GM18511 (cell line): ENCODE measurements at regions not wholly inside any gene's neighbourhood (a gene's known extent, or its start where the extent isn't known, plus 50 kb on each side); places are given as distances from the start of the nearest gene placed in this dataset.
"Not testable (repeated sequence)": the region's sequence is repeated elsewhere in the genome, so short reads cannot be mapped to it uniquely, and the experiment has no call there.

ENCODE experiments used
- ATAC-seq: cut with Tn5 transposase; IDR thresholded peaks from one replicate; pipeline ENCODE4 v1.9.1; 2021; ENCODE audit warnings: mild to moderate bottlenecking, moderate library complexity; ENCODE audit not compliant: unreplicated experiment

DNA sequence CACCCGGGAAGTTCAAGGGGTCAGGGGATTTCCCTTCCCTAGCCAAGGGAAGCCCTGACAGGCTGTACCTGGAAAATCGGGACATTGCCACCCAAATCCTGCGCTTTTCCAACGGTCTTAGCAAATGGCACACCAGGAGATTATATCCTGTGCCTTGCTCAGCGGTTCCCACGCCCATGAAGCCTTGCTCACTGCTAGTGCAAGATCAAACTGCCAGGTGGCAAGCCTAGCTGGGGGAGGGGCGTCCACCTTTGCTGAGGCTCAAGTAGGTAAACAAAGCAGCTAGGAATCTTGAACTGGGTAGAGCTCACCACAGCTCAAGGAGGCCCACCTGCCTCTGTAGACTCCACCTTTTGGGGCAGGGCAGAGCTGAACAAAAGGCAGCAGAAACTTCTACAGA is 1794.5 kb downstream of the PCDH9 start:
- no peak for ATAC-seq

DNA sequence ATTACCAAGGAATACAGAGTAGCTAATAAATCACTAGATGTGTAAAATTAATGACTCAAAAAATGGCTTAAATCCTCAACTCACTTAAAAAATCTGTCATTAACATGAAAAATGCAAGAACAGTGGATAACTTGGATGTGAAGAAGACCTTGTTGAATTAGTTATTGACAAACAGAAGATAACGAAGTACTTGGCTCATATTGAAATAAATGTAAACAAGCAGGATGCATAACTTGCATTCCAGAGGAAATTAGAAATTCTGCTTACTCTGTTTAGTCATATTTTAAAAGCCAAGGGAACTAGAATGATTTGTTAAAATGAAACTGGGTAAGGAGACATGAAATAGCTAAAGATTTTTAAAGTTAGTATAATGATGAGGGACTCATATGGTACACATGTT is 1812.2 kb downstream of the PCDH9 start:
- ATAC-seq, result no peak

DNA sequence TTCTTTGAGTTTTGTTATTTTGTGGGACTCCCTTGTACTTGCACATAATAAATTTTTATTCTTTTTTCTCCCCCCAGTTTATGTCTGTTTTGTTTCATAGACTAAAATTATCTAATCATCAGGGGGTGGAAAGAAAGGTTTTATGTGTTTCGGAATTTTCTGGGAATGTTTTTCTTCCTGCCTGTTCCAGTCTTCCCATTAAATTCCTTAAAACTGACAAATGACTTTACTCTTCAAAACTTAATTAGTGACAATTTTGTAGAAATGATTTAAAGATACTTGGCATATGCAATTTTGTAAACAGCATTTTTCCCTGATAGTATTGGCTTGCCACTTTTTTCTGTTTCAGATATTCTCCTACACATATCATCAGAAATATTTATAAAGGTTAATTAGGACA is 1813.4 kb downstream of the PCDH9 start:
- ATAC-seq, result no peak

DNA sequence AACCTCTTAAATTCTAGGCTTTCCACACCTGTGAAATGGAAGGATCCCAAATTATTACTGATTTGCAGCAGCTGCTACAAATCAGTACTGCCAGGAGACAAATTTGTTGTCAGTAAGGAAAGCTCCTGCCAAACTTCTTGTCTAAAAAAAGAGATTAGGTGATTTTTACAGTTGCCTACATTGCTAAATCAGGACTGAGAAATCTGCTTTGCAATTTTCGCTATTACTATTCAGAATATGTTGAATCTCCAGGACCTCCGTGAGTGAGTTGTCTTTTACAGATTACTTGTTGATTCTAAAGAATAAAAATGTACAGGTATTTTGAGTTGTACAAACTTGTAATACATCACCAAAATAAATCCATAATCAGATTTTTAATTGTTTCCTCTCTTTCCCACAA is 1815.9 kb downstream of the PCDH9 start:
- no peak for ATAC-seq

DNA sequence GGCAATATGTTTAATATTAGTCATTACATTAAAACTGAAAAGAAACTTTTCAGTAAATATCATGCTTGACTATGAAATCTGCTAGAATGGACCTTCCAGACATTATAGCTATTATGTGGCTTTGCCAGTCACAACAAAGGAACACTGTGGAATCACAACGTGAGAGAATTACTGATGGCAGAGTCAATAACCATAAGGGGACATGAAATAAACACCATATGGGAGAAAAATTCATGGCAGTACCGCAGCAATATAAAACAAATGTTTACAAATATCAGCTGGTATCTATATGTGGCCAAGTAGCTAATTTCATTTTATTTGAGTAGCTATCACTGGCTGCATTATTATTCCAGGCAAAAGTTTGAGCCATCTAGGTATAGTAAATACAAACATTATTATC is 1818.6 kb downstream of the PCDH9 start:
- no peak for ATAC-seq

DNA sequence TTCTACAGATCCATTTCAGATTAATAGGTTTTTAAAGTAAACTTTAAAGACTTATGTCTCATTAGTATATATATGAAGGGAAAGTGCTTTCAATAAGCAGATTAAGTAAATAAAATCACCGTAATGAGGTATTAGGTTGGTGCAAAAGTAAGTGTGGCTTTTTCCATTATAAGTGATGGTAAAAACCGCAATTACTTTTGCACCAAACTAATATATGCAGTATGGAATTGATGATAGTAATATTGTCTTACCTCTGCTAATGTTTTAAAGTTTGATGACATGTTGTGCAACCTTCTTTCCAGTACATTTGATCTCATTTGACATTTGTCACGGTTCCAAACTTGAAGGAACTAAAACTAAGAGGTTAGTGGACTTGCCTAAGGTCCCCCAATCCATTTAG is 1819.3 kb downstream of the PCDH9 start:
- no peak for ATAC-seq

DNA sequence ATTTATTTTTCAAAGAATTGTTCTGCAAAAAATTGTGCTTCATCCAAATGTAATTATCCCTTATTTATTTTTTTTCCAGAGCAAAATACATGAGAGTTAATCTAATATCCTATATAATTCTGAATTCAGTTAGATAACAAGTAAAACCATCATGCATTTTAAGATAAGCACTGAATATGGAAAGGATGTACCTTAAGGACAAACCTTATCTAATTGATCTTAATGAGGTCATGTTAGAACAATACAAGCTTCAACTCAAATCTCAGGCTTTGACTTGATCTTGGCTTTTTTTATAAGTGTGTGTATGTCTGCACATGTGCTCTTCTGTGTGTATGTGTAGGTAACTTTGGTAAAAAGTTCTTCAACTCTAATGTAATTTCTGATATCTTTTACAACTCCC is 1828.8 kb downstream of the PCDH9 start:
- no peak for ATAC-seq

DNA sequence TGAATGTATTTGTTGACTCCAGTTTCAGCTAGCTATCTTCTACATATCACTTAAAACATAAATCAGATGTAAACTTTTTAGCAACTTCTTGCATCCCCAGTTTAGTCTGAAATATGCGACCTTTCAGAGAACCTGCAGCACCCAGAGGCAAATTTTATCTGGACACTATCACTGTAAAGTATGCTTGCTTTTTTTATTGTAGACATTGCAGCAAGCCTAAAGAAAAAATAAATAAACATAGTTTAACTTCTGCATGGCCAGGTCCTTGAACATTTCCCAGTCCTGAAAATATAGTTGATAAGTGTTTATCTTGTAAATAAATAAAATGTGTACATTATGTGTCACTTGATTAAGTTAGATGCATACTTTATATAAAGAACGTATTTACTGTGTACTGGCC is 1829.4 kb downstream of the PCDH9 start:
- ATAC-seq, result no peak

DNA sequence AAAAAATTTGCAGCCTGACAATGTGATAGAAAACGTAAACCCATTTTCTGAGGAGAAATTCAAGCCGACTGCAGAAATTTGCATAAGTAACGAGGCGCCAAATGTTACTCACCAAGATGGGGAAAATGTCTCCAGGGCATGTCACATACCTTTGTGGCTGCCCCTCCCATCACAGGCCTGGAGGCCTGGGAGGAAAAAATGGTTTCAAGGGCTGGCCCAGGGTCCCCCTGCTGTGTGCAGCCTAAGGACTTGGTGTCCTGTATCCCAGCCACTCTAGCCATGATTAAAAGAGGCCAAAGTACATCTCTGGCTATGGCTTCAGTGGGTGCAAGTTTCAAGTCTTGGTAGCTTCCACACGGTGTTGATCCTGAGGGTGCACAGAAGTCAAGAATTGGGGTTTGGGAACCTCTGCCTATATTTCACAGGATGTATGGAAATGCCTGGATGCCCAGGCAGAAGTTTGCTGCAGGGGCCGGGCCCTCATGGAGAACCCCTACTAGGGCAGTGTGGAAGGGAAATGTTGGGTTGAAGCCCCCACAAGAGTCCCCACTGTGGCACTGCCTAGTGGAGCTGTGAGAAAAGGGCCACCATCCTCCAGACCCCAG is 1842.3 kb downstream of the PCDH9 start:
- ATAC-seq, result no peak

DNA sequence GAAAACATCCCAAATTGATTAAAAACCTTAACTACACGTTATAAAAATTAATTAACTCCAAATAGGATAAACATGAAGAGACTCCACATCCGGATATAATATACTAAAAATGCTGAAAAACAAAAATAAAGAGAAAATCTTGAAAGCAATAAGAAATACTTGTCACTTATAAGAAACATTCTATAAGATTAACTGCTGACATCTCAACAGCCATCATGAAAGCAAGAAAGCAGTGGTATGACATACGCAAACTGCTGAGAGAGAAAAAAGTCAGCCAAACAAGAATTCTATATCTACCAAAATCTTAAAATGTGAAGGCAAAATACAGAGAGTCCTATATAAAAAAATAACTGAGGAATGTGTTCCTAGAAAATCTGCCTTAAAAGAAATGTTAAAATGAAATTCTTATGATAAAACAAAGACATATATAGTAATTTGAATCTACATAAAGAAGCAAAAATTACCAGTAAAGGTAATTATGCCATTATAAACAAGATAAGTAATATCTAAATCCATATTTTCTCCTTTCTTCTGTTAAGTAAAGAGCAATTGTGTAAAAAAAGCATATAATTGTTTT is 1851.1 kb downstream of the PCDH9 start:
- no peak for ATAC-seq

DNA sequence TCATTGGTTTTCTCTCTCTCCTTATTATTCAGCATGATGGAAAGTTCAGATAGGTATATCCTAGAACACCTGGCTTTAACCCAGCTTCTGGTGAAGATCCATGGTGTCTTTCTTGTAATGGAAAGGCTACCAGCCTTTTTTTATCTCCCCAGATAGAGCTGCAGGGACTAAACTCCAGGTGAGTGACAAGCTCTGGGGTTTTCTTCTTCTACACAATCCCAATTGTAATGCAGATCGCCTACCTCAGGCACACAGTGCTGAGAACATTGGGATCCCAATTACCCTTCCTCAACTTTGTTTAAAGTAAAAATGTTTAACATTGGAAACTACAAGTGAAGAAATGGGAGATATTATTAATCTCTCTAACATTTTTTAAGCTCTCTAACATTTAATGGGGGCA is 1851.7 kb downstream of the PCDH9 start:
- ATAC-seq, result no peak

DNA sequence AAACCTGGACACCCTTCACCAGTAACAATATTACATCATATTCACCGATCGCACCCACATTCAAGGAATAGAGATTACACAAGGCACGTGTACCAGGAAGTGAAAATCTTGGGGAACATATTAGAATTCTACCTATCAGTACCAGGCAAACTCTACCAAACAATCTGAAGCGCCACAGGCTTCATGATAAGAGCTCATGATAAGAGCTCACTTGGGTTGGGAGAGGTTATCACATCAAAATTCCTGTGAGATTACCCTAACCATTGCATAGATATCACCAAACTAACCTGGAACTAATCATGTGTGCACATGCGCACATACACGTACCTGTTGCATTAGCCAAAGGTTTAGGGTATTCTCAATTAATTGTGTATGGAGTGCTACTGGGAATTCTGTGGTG is 1861.3 kb downstream of the PCDH9 start:
- ATAC-seq, result no peak

DNA sequence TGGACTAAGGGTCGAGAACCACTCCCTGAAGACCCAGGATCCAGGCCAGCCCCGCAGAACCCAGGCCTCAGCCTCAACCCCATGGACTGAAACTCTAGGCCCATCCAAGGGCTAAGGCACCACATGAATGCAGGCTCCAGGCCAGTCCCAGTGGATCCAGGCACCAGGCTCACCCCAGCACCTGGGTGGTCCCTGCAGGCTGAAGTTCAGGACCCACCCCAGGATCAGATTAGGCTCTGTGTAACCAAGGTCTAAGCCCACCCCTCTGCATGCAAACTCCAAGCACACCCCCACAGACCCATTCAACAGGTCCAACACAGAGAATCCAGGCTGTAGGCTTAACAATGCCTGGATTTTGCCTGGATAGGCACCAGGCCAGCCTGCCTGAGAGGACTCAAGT is 1876.2 kb downstream of the PCDH9 start:
- ATAC-seq, result no peak

DNA sequence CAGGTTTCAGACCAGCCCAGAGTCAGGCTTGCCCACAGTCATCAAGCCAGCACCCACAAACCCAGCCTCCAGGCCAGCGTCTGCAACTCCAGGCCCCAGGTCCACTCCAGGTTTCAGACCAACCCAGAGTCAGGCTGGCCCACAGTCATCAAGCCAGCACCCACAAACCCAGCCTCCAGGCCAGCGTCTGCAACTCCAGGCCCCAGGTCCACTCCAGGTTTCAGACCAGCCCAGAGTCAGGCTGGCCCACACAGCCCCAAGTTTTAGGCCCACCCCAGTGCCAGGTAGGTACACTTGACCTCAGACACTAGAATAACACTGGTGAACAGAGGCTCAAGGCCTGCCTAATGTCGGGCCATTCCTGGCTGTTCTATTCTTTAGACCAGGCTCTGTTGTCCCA is 1877.0 kb downstream of the PCDH9 start:
- ATAC-seq, result not testable (repeated sequence)

DNA sequence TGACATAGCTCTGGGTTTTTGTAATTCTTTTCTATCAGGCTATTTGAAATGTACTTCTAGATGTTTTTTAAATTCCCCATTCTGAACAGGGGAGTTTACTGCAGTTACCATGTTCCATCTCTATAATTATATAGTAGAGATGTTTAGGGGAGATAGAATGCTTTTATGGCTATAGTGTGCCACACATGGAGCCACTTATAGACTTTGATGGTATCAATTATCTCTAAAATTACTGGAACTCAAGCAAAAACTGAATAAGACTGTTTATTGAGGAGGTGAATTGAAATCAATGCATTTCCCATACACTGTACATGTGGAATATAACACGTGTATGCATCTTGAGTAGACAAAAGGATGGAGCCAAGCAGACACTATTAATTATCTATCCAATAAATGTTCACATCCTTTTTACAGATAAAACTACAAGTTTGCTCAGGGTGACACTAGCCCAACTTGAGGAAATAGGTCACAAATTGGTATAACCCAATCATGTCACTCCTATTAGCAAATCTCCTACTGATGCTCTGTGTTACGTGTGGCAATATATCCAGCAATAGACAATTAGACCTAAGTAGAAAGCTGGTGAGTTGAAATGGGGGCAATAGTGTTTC is 1882.6 kb downstream of the PCDH9 start:
- no peak for ATAC-seq

DNA sequence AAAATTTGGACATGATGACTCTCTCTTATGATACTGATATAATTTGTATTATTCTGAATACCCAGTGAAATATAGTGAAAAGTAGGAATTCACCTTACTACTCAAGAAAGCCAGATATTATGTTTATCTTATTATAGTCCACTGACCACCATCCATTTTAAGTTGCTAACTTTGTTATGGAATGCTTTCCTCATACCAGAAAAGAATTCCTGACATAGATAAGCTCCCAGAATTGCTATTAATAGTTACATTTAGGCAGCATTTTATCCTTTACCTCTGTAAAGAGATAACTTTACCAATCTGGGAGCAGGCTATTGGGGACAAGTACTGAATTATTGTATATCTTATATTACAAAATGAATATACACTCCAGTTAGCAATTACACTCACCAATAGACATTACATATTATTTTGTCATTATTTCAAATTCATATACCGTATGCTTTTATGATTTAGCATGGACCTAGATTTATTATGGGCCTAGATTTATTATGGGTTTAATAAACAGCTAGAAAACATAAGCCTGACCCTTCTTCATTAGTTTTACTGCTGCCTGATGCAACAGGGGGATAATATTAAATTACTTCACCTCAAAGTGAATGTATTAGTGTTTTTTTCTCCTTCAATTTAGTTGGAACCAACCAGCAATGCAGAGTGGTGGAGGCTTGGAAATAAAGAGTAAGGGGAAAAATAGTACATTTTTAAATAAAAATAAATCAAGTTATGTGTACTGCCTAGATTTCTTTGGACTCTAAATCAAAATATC is 1886.1 kb downstream of the PCDH9 start:
- no peak for ATAC-seq

DNA sequence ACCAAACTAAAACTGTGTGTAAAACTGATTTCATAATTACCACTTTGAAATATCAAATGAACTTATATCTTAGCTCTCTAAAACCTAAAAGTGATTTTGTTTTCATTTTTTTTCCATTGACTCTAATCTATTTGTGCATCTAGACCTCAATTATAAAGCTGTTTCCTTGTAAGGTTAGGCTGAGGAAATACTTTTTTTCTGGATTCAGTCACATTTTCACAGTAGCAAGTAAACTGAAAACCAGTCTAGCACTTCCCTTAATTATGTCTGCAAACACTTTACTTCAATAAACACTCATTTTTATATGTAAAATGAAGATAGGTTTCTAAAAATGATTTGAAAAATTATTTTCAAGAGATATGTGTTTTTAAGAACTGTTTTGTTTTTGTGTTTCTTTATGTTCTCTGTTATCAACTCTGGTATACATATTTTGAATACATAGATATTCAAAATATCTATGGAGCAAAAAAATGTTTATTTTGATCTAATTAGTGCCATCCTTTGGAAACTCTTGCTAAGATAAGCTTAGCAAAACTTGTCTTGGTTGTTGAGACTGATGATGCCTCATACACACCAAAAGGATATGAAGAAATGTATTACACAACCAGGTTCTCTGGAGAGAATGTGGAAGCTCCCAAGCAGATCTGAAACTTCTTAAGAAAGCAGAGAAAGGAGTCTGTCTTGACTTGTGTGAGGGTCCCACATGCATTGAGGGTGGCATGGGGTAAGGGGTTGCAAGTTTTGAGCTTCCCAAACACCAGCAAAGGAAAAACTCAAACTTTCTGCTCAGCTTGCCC is 1887.4 kb downstream of the PCDH9 start:
- ATAC-seq, result no peak

DNA sequence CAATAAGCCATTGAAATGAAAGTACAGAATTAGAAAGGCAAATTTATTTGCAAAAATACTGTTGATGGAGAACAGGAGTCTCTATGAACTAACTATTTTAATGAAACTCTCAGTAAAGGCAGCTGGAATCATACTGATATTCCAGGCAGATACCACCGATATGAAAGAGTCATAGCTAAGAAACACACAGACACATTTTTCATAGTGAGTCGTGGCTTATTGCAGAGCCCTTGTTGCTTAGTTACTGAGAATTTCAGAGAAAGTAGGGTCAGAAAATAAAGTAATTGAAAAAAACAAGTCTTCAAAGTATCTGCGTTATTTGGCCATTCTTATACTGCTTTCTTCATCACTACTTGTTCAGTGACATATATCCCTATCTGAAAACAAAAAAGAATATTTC is 1890.9 kb downstream of the PCDH9 start:
- ATAC-seq, result no peak

DNA sequence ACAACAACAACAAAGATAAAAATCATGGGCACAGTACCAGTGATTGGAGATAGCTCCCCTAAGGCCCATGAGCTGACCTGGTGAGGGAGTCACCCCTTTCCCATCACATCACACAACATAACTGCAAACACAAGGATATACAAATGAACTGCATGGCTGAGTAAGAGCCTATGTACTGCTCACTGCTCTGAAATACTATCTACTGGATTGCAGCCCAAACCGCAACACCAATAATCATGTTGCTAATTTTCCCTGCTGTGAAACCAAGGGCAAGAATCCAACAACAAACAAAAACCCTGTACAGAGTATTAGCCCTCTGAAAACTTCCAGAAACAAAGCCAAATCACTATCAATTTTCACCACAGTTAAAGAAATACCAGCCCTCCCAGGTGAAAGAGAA is 1893.2 kb downstream of the PCDH9 start:
- no peak for ATAC-seq

DNA sequence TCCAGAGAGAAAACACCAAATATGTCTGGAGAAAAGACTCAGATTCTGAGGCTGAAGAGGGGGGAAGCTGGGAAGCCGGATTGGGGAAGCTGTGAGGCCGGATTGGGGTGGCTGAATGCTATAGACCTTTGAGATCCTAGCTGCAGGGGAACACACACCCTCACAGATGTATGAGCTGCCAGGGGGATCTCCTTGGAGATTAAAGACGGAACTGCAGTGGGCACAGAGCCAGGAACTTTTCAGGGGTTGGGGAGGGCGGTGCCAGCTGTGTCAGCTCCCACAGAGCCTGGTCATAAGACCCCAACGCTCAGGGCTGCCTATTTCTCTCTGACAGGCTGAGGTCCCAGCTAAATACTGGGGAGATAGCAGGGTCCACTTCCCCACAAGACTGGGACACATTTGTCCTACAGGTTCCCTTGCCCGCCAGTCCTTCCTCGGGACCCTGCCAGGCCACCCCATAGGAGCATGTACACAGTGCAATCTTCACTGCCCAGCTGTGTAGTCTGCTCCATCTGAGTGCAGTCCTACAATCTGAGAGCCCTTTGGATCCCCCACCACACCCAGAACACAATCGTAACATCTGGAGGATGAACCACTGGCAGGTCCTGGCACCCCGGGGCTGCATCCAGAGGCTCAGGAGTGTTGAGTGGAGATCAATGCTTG is 1893.9 kb downstream of the PCDH9 start:
- no peak for ATAC-seq

DNA sequence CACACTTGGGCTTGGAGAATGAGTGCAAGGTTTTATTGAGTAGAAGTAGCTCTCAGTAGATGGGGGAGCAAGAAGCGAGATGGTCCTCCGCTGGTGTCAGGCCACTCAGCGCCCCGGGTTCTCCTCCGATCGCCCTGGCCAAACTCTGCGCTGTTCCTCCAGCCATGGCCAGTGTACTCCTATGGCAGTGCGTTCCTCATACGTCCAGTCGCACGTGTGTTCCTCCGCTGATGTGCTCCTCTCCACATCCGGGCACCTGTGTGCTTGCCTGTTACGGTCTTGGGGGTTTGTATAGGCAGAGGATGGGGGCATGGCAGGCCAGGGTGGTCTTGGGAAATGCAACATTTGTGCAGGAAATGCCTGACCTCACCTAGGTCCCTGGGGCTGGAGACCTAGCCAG is 1899.4 kb downstream of the PCDH9 start:
- ATAC-seq, result no peak
